ENCODE measurements at regions not wholly inside any gene's neighbourhood (a gene's known extent, or its start where the extent isn't known, plus 50 kb on each side); places are given as distances from the start of the nearest gene placed in this dataset.

DNA sequence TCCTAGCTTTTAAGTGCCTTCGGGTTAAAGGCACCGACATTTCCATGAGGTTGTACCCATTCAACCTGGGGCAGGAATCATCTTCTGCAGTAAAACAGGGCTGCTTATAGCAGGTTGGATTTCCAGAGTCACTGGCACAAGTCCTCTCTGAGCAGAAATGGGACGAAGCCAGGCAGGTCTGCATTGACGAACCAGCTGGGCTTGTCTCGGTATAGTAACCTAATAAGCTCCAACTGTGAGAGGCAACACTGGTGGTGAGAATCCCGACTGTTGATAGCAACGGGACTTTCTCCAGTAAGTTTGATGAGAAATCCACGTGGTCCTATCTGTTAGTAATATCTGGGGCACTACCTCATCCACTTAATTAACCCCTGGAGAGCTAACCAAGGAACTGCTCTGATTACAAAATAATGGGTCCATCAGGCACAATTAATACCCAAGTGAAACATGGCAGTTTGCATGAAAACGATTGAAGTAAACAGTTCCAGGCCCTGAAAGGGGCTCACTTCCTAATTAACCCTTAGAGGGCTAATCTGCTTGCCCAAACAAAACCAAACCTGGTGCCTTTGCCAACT is 491.0 kb upstream of the C9orf72 start (continued):
- TF ChIP-seq, protein P1, sequence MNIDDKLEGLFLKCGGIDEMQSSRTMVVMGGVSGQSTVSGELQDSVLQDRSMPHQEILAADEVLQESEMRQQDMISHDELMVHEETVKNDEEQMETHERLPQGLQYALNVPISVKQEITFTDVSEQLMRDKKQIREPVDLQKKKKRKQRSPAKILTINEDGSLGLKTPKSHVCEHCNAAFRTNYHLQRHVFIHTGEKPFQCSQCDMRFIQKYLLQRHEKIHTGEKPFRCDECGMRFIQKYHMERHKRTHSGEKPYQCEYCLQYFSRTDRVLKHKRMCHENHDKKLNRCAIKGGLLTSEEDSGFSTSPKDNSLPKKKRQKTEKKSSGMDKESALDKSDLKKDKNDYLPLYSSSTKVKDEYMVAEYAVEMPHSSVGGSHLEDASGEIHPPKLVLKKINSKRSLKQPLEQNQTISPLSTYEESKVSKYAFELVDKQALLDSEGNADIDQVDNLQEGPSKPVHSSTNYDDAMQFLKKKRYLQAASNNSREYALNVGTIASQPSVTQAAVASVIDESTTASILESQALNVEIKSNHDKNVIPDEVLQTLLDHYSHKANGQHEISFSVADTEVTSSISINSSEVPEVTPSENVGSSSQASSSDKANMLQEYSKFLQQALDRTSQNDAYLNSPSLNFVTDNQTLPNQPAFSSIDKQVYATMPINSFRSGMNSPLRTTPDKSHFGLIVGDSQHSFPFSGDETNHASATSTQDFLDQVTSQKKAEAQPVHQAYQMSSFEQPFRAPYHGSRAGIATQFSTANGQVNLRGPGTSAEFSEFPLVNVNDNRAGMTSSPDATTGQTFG (tag by site-specific recombination; IDR thresholded peaks at IDR 0.05; ENCODE audit: borderline replicate concordance) = no peak
- TF ChIP-seq ZNF626 (tag by site-specific recombination; IDR thresholded peaks at IDR 0.05) (no peak), ZNF561 (tag by site-specific recombination; IDR thresholded peaks at IDR 0.05; ENCODE audit: borderline replicate concordance) (no peak), ZNF600 (tag by site-specific recombination; IDR thresholded peaks at IDR 0.05) (no peak)
- TF ChIP-seq, protein P2, sequence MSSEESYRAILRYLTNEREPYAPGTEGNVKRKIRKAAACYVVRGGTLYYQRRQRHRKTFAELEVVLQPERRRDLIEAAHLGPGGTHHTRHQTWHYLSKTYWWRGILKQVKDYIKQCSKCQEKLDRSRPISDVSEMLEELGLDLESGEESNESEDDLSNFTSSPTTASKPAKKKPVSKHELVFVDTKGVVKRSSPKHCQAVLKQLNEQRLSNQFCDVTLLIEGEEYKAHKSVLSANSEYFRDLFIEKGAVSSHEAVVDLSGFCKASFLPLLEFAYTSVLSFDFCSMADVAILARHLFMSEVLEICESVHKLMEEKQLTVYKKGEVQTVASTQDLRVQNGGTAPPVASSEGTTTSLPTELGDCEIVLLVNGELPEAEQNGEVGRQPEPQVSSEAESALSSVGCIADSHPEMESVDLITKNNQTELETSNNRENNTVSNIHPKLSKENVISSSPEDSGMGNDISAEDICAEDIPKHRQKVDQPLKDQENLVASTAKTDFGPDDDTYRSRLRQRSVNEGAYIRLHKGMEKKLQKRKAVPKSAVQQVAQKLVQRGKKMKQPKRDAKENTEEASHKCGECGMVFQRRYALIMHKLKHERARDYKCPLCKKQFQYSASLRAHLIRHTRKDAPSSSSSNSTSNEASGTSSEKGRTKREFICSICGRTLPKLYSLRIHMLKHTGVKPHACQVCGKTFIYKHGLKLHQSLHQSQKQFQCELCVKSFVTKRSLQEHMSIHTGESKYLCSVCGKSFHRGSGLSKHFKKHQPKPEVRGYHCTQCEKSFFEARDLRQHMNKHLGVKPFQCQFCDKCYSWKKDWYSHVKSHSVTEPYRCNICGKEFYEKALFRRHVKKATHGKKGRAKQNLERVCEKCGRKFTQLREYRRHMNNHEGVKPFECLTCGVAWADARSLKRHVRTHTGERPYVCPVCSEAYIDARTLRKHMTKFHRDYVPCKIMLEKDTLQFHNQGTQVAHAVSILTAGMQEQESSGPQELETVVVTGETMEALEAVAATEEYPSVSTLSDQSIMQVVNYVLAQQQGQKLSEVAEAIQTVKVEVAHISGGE (tag by site-specific recombination; conservative IDR thresholded peaks at IDR 0.05; ENCODE audit: low read depth) = no peak

DNA sequence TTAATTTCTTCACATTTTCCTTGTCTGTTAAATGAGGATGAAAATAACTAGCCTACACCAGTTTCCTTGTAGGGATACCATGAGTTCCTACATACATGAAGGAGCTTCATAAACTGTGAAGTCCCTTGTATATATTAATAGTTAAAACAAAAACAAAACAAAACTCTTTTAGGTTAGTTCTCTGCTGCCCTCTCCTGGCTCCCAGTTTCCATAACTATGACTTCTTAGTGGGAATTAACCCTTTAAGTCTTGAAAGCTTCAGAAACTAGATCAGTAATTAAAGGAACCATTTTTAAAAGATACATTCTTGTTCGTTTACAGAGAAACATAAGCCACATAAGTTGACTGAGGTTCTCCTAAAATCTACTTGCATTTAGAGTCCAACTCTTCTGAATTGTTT is 500.0 kb upstream of the C9orf72 start:
- CTCF ChIA-PET = interaction anchor here (0.5 to 6.8 kb wide), 32 partner anchors 8 to 1617 kb away, joined by 3 to 79 read pairs (median 4); no protein-coding TSS in a partner anchor

DNA sequence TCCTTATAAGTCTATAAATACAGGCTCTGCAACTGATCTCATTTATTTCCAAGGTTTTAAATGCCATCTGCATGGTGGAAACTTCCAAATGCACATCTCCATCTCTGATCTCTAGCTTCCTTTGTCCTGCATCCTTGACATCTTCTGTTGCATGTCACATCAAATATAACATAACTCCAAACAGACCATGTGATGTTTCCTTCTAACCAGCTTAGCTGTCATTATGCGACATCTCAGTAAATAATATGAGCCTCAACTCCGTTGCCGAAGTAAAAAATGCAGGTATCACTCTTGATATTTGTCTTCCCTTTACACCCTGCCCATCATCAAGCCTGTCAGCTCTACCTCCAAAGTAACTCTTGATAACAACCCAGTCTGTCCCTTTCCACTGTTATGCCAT is 506.4 kb upstream of the C9orf72 start:
- CTCF ChIA-PET = no interaction called here
- no peaks in the 10 kb centered on the region for H3K9me3 ChIP-seq (ENCODE audit: control insufficient read depth, insufficient read depth, low read depth, low read length)

More for the DNA sequence above, 500.0 kb upstream of the C9orf72 start:
- Histone ChIP-seq H3K27ac (ENCODE audit: extremely low read depth, low read depth, low read length) (no peak overlapping the region), H3K36me3 (ENCODE audit: control insufficient read depth in 2 of 2, insufficient read depth in 1 of 2, low read length in 2 of 2) (no peaks in the 10 kb centered on the region), H3K4me3 (ENCODE audit: low read depth, low read length) (no peak overlapping the region), H3K9me3 (ENCODE audit: control insufficient read depth, insufficient read depth, low read depth, low read length) (no peaks in the 10 kb centered on the region), H3K4me1 (ENCODE audit: control insufficient read depth, insufficient read depth, low read length) (no peaks in the 10 kb centered on the region)
- POLR2A ChIA-PET = no interaction called here
- no peak for TF ChIP-seq GLIS1 (tag by site-specific recombination; IDR thresholded peaks at IDR 0.05)
- no peak for TF ChIP-seq ZNF610 (tag by site-specific recombination; IDR thresholded peaks at IDR 0.05; ENCODE audit: borderline replicate concordance)
- TF ChIP-seq ZNF654 (tag by site-specific recombination; IDR thresholded peaks at IDR 0.05; ENCODE audit: low read depth) = peak; percentile 42
- TF ChIP-seq ZNF561 (tag by site-specific recombination; IDR thresholded peaks at IDR 0.05; ENCODE audit: borderline replicate concordance) = no peak
- TF ChIP-seq ZNF350 (tag by site-specific recombination; IDR thresholded peaks at IDR 0.05) = no peak

More for the DNA sequence above, 506.4 kb upstream of the C9orf72 start:
- TF ChIP-seq ZNF560 (tag by site-specific recombination; IDR thresholded peaks at IDR 0.05; ENCODE audit: borderline replicate concordance) = no peak
- no peak for TF ChIP-seq ZNF747 (tag by site-specific recombination; IDR thresholded peaks at IDR 0.05)
- TF ChIP-seq, protein P3, sequence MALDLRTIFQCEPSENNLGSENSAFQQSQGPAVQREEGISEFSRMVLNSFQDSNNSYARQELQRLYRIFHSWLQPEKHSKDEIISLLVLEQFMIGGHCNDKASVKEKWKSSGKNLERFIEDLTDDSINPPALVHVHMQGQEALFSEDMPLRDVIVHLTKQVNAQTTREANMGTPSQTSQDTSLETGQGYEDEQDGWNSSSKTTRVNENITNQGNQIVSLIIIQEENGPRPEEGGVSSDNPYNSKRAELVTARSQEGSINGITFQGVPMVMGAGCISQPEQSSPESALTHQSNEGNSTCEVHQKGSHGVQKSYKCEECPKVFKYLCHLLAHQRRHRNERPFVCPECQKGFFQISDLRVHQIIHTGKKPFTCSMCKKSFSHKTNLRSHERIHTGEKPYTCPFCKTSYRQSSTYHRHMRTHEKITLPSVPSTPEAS (tag by site-specific recombination; IDR thresholded peaks at IDR 0.05) = no peak
- no peak for TF ChIP-seq GLI4 (tag by site-specific recombination; IDR thresholded peaks at IDR 0.05)
- TF ChIP-seq, protein P4, sequence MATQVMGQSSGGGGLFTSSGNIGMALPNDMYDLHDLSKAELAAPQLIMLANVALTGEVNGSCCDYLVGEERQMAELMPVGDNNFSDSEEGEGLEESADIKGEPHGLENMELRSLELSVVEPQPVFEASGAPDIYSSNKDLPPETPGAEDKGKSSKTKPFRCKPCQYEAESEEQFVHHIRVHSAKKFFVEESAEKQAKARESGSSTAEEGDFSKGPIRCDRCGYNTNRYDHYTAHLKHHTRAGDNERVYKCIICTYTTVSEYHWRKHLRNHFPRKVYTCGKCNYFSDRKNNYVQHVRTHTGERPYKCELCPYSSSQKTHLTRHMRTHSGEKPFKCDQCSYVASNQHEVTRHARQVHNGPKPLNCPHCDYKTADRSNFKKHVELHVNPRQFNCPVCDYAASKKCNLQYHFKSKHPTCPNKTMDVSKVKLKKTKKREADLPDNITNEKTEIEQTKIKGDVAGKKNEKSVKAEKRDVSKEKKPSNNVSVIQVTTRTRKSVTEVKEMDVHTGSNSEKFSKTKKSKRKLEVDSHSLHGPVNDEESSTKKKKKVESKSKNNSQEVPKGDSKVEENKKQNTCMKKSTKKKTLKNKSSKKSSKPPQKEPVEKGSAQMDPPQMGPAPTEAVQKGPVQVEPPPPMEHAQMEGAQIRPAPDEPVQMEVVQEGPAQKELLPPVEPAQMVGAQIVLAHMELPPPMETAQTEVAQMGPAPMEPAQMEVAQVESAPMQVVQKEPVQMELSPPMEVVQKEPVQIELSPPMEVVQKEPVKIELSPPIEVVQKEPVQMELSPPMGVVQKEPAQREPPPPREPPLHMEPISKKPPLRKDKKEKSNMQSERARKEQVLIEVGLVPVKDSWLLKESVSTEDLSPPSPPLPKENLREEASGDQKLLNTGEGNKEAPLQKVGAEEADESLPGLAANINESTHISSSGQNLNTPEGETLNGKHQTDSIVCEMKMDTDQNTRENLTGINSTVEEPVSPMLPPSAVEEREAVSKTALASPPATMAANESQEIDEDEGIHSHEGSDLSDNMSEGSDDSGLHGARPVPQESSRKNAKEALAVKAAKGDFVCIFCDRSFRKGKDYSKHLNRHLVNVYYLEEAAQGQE (tag by site-specific recombination; IDR thresholded peaks at IDR 0.05) = no peak
- no peak for TF ChIP-seq ZBTB17 (tag by site-specific recombination; IDR thresholded peaks at IDR 0.05)
- TF ChIP-seq, protein P5, sequence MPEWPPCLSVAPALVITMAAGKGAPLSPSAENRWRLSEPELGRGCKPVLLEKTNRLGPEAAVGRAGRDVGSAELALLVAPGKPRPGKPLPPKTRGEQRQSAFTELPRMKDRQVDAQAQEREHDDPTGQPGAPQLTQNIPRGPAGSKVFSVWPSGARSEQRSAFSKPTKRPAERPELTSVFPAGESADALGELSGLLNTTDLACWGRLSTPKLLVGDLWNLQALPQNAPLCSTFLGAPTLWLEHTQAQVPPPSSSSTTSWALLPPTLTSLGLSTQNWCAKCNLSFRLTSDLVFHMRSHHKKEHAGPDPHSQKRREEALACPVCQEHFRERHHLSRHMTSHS (tag by site-specific recombination; IDR thresholded peaks at IDR 0.05) = no peak
- no peak for TF ChIP-seq GLIS2 (tag by site-specific recombination; IDR thresholded peaks at IDR 0.05)
- TF ChIP-seq ZNF791 (tag by site-specific recombination; IDR thresholded peaks at IDR 0.05) = no peak
- TF ChIP-seq HOXD13 (CRISPR knock-in tag; IDR thresholded peaks at IDR 0.05; ENCODE audit: borderline replicate concordance) = no peak
- no peak for TF ChIP-seq ZEB2 (tag by site-specific recombination; IDR thresholded peaks at IDR 0.05)
- Histone ChIP-seq H3K27ac (ENCODE audit: extremely low read depth, low read depth, low read length) (no peak overlapping the region), H3K36me3 (ENCODE audit: control insufficient read depth in 2 of 2, insufficient read depth in 1 of 2, low read length in 2 of 2) (no peaks in the 10 kb centered on the region), H3K4me1 (ENCODE audit: control insufficient read depth, insufficient read depth, low read length) (no peaks in the 10 kb centered on the region), H3K4me3 (ENCODE audit: low read depth, low read length) (no peak overlapping the region)
- POLR2A ChIA-PET = no interaction called here

Data from HEK293 (cell line).